Islet precursor cell (in vitro differentiated cells): ENCODE measurements at regions not wholly inside any gene's neighbourhood (a gene's known extent, or its start where the extent isn't known, plus 50 kb on each side); places are given as distances from the start of the nearest gene placed in this dataset.
"Not testable (repeated sequence)": the region's sequence is repeated elsewhere in the genome, so short reads cannot be mapped to it uniquely, and the experiment has no call there.

ENCODE experiments used
- DNase-seq: peaks from one replicate; pipeline ENCODE4 v3.0.0-alpha.2; 2018

- not testable (repeated sequence) for DNase-seq
These were observed 51.3 kb upstream of the CASK start for GRCh38 chrX:41974677-41975076.

GRCh38 chrX:41973208-41973607 is 49.9 kb upstream of the CASK start:
- DNase-seq = no peak
